SK-N-SH treated with all-trans-retinoic acid at 6 μM for 48 hours (cell line): ENCODE measurements at regions not wholly inside any gene's neighbourhood (a gene's known extent, or its start where the extent isn't known, plus 50 kb on each side); places are given as distances from the start of the nearest gene placed in this dataset.

Source experiments
- ATAC-seq: fragments of 200-7000 bp; cut with Tn5 transposase; 3 replicates; pipeline ENCODE4 v1.9.1; 2020; ENCODE audit warnings: mild to moderate bottlenecking, moderate library complexity
- ARNTL ChIP-seq: fragments of 450-650 bp; formaldehyde crosslinking; IDR thresholded peaks from 2 replicates; pipeline ENCODE4 v1.5.0; 2020; ENCODE audit warnings: low read depth, mild to moderate bottlenecking, moderate library complexity, borderline replicate concordance
- BACH2 ChIP-seq: fragments of 250-450 bp; sonication (Bioruptor Pico); IDR thresholded peaks from 2 replicates; pipeline ENCODE4 v1.9.0; 2021; ENCODE audit warnings: mild to moderate bottlenecking, borderline replicate concordance
- CREB5 ChIP-seq: fragments of 250-450 bp; sonication (Bioruptor Pico); IDR thresholded peaks from 2 replicates; pipeline ENCODE4 v1.5.1; 2020; ENCODE audit warnings: low read depth, mild to moderate bottlenecking, moderate library complexity
- CSDC2 ChIP-seq: fragments of 250-450 bp; sonication (Bioruptor Pico); IDR thresholded peaks from 2 replicates; pipeline ENCODE4 v1.5.0; 2020; ENCODE audit warnings: mild to moderate bottlenecking, moderate library complexity
- ESRRG ChIP-seq: fragments of 250-450 bp; sonication (Bioruptor Pico); IDR thresholded peaks from 2 replicates; pipeline ENCODE4 v1.6.1; 2021; ENCODE audit warnings: mild to moderate bottlenecking
- GLIS3 ChIP-seq: fragments of 250-450 bp; sonication (Bioruptor Pico); IDR thresholded peaks from 2 replicates; pipeline ENCODE4 v1.5.0; 2020; ENCODE audit warnings: mild to moderate bottlenecking, moderate library complexity
- ISL1 ChIP-seq: fragments of 250-450 bp; sonication (Bioruptor Pico); IDR thresholded peaks from 2 replicates; pipeline ENCODE4 v2.1.2; 2022; ENCODE audit warnings: mild to moderate bottlenecking, moderate library complexity
- OSR1 ChIP-seq: fragments of 250-450 bp; sonication (Bioruptor Pico); IDR thresholded peaks from 2 replicates; pipeline ENCODE4 v1.8.0; 2022; ENCODE audit warnings: moderate library complexity, mild to moderate bottlenecking, inconsistent platforms
- PATZ1 ChIP-seq: fragments of 250-450 bp; sonication (Bioruptor Pico); IDR thresholded peaks from 2 replicates; pipeline ENCODE4 v1.8.0; 2020; ENCODE audit warnings: mild to moderate bottlenecking, moderate library complexity, borderline replicate concordance
- PPARA ChIP-seq: fragments of 250-450 bp; sonication (Bioruptor Pico); IDR thresholded peaks from 2 replicates; pipeline ENCODE4 v1.5.0; 2020; ENCODE audit warnings: mild to moderate bottlenecking, borderline replicate concordance
- RARB ChIP-seq: fragments of 250-450 bp; sonication (Bioruptor Pico); IDR thresholded peaks from 2 replicates; pipeline ENCODE4 v1.8.0; 2021; ENCODE audit warnings: mild to moderate bottlenecking, moderate library complexity
- SNAI2 ChIP-seq: fragments of 250-450 bp; sonication (Bioruptor Pico); IDR thresholded peaks from 2 replicates; pipeline ENCODE4 v1.5.0; 2020; ENCODE audit warnings: mild to moderate bottlenecking, moderate library complexity
- TCF4 ChIP-seq: fragments of 250-450 bp; sonication (Bioruptor Pico); IDR thresholded peaks from 2 replicates; pipeline ENCODE4 v1.8.0; 2021; ENCODE audit warnings: mild to moderate bottlenecking, moderate library complexity, borderline replicate concordance
- TOX ChIP-seq: fragments of 250-450 bp; sonication (Bioruptor Pico); IDR thresholded peaks from 2 replicates; pipeline ENCODE4 v1.8.0; 2021; ENCODE audit warnings: mild to moderate bottlenecking, moderate library complexity, borderline replicate concordance
- TSHZ2 ChIP-seq: fragments of 250-450 bp; sonication (Bioruptor Pico); IDR thresholded peaks from 2 replicates; pipeline ENCODE4 v1.5.0; 2020; ENCODE audit warnings: mild to moderate bottlenecking, moderate library complexity
- ZC3H10 ChIP-seq: fragments of 250-450 bp; sonication (Bioruptor Pico); IDR thresholded peaks from 2 replicates; pipeline ENCODE4 v1.5.1; 2021; ENCODE audit warnings: mild to moderate bottlenecking, moderate library complexity
- ZFP3 ChIP-seq: fragments of 250-450 bp; sonication (Bioruptor Pico); IDR thresholded peaks from 2 replicates; pipeline ENCODE4 v1.5.0; 2020; ENCODE audit warnings: mild to moderate bottlenecking, moderate library complexity
- ZNF565 ChIP-seq: fragments of 450-650 bp; formaldehyde crosslinking; conservative IDR thresholded peaks from 2 replicates; pipeline ENCODE4 v1.5.0; 2020; ENCODE audit warnings: low read depth, mild to moderate bottlenecking, moderate library complexity
- ZNF70 ChIP-seq: fragments of 450-650 bp; formaldehyde crosslinking; IDR thresholded peaks from 2 replicates; pipeline ENCODE4 v1.5.0; 2020; ENCODE audit warnings: mild to moderate bottlenecking, moderate library complexity
- ZNF8 ChIP-seq: fragments of 450-650 bp; formaldehyde crosslinking; IDR thresholded peaks from 2 replicates; pipeline ENCODE4 v1.5.0; 2020; ENCODE audit warnings: mild to moderate bottlenecking, moderate library complexity

GRCh38 chr10:52967806-52968795 is 195.5 kb upstream of the MBL2 start:
- no peak for TF ChIP-seq TCF4 (CRISPR knock-in tag)
- TF ChIP-seq ZNF8 = no peak
- TF ChIP-seq BACH2 (CRISPR knock-in tag) = no peak
- no peak for TF ChIP-seq ZC3H10 (CRISPR knock-in tag)
- TF ChIP-seq RARB (CRISPR knock-in tag) = no peak
- TF ChIP-seq ZFP3 (CRISPR knock-in tag) = no peak
- TF ChIP-seq SNAI2 (CRISPR knock-in tag) = no peak
- TF ChIP-seq ZNF70 = no peak
- TF ChIP-seq ESRRG (CRISPR knock-in tag) = no peak
- no peak for TF ChIP-seq PATZ1 (CRISPR knock-in tag)
- TF ChIP-seq PPARA (CRISPR knock-in tag) = no peak
- TF ChIP-seq GLIS3 (CRISPR knock-in tag) = no peak
- TF ChIP-seq CSDC2 (CRISPR knock-in tag) = no peak
- no peak for TF ChIP-seq CREB5 (CRISPR knock-in tag)
- no peak for TF ChIP-seq TOX (CRISPR knock-in tag)
- no peak for TF ChIP-seq ISL1 (CRISPR knock-in tag)
- TF ChIP-seq OSR1 = no peak
- no peak for ATAC-seq

- ATAC-seq = no peak
- TF ChIP-seq ZNF70 = no peak
- no peak for TF ChIP-seq OSR1
- TF ChIP-seq PATZ1 (CRISPR knock-in tag) = no peak
- no peak for TF ChIP-seq CREB5 (CRISPR knock-in tag)
- no peak for TF ChIP-seq ARNTL (CRISPR knock-in tag)
- no peak for TF ChIP-seq ISL1 (CRISPR knock-in tag)
- no peak for TF ChIP-seq CSDC2 (CRISPR knock-in tag)
- TF ChIP-seq BACH2 (CRISPR knock-in tag) = no peak
- no peak for TF ChIP-seq ZFP3 (CRISPR knock-in tag)
- no peak for TF ChIP-seq ZNF565 (CRISPR knock-in tag)
- no peak for TF ChIP-seq GLIS3 (CRISPR knock-in tag)
- TF ChIP-seq TOX (CRISPR knock-in tag) = no peak
- TF ChIP-seq TSHZ2 = no peak
These were observed 194.3 kb upstream of the MBL2 start for GRCh38 chr10:52966904-52967303.
